Stimulated activated naive CD8-positive, alpha-beta T cell treated with anti-CD3 and anti-CD28 coated beads, Interleukin-15, Interleukin-2, amounts not matched to agents 100 U/mL and 50 U/mL, for 24 hours (primary cell): ENCODE measurements at regions not wholly inside any gene's neighbourhood (a gene's known extent, or its start where the extent isn't known, plus 50 kb on each side); places are given as distances from the start of the nearest gene placed in this dataset.
"Not testable (repeated sequence)": the region's sequence is repeated elsewhere in the genome, so short reads cannot be mapped to it uniquely, and the experiment has no call there.

Experiments
- ATAC-seq: fragments of 150-1000 bp; cut with Tn5 transposase; one replicate; pipeline ENCODE4 v1.10.0; 2021
- DNase-seq: peaks from one replicate; pipeline ENCODE4 v3.0.0; 2021

DNA sequence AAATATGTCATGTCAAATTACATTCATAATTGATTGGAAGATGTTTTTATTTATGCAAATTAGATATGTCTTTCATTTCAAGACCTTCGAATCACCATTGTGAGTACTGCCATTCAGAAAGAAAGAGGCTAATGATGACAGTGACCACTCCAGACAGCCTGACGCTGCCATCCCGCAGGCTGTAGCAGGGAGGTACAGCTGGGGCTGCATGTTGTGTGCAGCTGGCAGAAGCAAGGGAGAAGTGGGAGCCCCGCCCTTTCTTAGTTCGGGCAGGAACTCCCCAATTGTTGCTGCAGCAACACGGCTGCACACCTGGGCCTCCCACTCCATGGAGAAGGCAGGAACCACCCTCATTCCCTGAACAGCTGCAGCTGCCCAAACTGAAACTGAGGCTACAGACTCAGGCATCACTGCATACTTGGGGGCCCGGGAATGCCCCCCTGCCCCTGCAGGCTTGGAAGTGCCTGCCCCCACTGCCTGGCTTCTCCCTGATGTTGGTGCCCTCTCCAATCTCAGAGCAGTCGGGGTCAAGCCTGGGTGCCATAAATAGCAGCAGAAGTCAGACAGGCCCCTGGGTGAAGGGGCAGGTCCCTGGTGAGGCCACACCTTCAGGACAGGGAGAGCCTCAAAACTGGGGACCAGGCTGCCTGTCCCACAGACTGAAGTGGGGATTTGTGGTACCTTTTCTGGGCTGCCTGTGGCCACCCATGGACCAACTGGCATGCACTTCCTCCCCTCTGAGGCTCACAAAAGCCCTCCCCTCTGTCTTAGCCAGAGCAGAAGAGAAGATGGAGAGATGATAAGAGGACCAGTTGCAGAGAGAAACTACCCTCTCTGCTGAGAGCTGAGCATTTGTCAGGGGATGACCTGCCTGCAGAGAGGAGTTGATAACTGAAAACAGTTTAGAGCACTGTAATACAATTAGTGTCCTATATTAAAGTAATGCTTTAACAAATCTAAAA, 964.6 kb downstream of the SI start:
- ATAC-seq, result no peak
- DNase-seq, result no peak

DNA sequence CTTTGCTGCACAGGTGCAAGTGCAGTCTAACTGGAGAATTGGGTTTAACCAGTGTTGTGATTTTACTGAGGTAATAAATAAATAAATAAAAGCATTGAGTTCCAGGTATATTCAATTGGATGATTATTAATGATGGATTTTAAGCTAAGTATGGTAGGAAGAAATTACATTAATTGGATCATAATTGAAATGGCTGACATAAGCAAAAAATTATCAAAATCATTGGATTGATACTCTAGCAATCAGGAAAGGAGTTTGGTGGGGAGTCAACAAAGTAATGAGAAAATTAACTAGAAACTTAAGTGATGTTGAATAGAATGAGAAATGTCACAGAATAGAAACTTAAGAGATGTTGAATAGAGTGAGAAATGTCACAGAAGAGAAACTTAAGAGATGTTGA, 981.9 kb downstream of the SI start:
- no peak for ATAC-seq
- no peak for DNase-seq

GRCh38 chr3:164095949-164096348, 982.3 kb downstream of the SI start:
- DNase-seq (no peak), ATAC-seq (no peak)

- DNase-seq, result no peak
Measured at GRCh38 chr3:164095279-164095678, 983.0 kb downstream of the SI start.

GRCh38 chr3:164094546-164094945, 983.8 kb downstream of the SI start:
- DNase-seq (no peak), ATAC-seq (no peak)

More at GRCh38 chr3:164095279-164095678, 983.0 kb downstream of the SI start:
- ATAC-seq, result no peak

DNA sequence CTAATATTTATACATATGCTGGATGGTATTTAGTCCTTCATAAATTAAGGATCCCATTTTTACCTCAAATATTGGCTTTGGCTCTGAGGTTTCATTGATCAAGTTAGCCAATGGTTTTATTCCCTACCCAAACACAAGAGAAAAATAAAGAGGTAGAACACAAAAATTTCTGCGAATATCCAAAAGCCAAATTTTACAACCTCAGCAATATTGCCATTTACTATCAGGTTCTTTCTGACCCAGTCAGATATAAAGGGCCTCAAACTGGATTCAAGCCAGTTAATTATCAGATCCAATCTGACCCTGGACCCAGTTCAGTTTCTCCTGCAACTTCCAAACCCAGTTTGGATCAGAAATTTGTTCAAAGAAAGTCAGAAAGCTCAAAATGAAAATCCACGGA, 998.1 kb downstream of the SI start:
- DNase-seq, result no peak
- no peak for ATAC-seq

GRCh38 chr3:164064298-164064697, 1014.0 kb downstream of the SI start:
- ATAC-seq (no peak), DNase-seq (no peak)

- no peak for ATAC-seq
- DNase-seq, result no peak
Measured at GRCh38 chr3:164060923-164061322, 1017.4 kb downstream of the SI start.

DNA sequence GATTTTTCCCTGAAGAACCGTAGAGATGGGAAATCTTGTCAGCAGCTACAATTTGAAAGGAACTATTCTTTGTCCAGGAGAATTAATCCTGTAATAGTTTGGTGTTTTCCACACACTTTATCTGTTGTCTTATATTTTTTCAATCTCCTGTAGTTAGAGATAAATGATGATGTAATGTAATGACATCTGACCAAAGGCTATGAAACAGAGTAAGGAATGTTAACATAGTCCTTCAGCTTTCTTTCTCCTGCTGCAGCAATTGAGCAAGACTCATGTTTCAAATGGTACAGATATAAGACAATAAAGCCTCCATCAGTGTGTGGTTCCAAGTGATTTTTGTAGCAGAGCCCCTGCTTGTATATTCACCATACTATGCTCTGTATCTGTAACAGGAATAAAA, 1028.4 kb downstream of the SI start:
- no peak for ATAC-seq
- no peak for DNase-seq

GRCh38 chr3:164048451-164048850, 1029.8 kb downstream of the SI start:
- ATAC-seq (no peak), DNase-seq (no peak)

- no peak for ATAC-seq
- no peak for DNase-seq
Measured at GRCh38 chr3:164040991-164041390, 1037.3 kb downstream of the SI start.

DNA sequence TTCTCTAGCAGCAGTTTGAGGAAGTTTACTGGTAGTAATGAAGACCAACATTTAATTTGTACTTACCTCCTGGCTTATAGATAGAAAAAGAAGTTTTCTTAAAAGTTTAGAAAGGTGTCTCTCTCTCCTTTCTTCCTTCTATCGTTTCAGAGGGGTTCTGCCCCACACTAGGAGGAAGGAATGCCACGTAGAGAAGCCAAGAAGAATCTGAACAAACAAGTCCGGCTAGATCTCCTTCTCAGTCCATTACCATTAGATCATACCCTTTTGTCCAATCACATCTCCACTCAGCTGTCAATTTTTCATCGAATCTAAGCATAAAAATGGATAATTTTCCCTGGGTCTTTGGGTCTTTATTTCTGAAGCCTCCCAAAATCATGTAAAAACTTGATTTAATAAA, 1048.1 kb downstream of the SI start:
- ATAC-seq (no peak), DNase-seq (no peak)

- ATAC-seq, result no peak
- no peak for DNase-seq
Measured at GRCh38 chr3:164024786-164025185, 1053.5 kb downstream of the SI start.

- DNase-seq, result no peak
Measured at GRCh38 chr3:164023480-164023879, 1054.8 kb downstream of the SI start.

DNA sequence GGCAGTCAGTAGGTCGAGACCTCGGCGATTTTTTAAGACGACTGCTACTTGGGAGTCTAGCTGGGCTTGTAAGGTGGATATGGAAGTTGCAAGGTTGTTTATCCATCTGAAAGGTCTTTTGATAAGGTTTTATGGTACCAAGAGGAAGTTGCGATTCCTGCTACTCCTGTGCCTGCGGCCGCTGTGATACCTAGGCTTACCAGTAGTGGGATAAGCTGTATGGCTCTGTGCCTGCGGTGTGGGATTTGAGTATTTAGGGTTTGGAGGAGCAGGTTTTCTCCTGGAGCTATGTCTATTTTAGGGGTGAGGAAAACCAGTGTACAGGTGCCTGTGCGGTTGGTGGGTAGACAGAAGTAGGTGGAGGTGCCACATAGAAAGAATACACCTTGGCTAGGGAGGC, 1059.8 kb downstream of the SI start:
- DNase-seq, result no peak
- ATAC-seq, result no peak

More at GRCh38 chr3:164023480-164023879, 1054.8 kb downstream of the SI start:
- no peak for ATAC-seq

DNA sequence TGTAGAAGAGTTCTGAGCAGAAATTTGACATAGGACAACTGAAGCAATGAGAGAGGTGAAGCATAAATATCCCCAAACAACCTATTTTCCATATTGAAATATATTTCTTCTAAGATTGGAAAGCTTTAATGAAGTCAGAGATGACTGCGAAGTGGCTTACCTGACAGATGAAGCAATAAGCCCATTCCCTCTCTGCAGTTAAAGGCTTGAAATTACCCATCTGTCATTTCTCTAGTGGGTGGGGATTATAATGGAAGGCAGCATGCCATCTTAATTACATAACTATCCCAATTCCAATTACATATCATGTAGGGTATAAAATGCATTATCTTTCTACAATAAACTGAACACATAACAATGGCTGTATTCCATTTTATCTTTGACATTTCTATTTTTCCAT, 1070.5 kb downstream of the SI start:
- DNase-seq, result no peak
- ATAC-seq, result no peak

GRCh38 chr3:164004205-164004604, 1074.1 kb downstream of the SI start:
- no peak for ATAC-seq
- no peak for DNase-seq

DNA sequence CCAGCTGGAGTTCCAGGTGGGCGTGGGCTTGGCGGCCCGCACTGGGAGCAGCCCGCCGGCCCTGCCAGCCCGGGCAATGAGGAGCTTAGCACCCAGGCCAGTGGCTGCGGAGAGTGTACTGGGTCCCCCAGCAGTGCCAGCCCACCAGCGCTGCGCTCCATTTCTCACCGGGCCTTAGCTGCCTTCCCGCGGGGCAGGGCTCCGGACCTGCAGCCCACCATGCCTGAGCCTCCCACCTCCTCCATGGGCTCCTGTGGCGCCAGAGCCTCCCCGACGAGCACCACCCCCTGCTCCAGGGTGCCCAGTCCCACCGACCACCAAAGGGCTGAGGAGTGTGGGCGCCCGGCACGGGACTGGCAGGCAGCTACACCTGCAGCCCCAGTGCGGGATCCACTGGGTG, 1075.3 kb downstream of the SI start:
- not testable (repeated sequence) for DNase-seq, ATAC-seq

DNA sequence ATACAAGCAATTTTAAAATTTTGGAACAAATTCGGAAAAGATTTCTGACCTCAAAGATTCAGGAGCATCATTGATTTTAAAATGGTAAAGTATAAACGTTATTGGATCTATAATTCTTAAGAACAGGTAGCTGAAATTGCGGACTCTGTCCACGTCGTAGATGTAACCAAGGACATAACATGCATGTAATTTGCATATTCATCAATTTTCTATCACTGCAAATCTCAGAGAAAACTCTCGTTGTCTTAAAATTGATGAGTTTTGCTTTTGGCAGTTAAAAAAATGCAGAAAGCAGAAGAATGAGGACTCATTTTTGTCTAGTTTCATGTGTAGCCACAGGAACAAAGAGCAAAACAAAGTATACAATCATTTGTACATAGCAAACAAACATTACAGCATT, 1094.4 kb downstream of the SI start:
- ATAC-seq (no peak), DNase-seq (no peak)

- ATAC-seq (no peak), DNase-seq (no peak)
Measured at GRCh38 chr3:163971861-163972260, 1106.4 kb downstream of the SI start.

DNA sequence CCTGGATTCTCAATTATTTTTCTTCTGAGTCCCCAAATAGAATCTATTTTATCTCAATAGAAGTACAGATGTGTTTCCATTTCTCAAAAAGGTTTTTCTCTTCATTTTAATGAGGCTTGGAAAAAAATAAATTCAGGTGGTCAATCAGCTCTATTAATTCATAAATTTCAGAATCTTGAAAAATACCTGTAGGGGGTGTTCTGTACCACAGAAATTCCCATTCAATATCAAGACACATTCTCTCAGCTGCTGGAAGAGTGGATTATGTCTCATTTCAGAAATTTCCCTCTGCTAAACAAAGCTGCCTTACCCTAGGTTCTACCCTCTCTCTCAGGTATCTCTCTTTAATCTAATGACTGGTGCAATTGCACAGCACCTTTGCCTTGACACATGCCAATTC, 1121.2 kb downstream of the SI start:
- ATAC-seq, result no peak
- DNase-seq, result no peak

GRCh38 chr3:163953526-163953925, 1124.8 kb downstream of the SI start:
- ATAC-seq (peak; percentile 9), DNase-seq (no peak)

DNA sequence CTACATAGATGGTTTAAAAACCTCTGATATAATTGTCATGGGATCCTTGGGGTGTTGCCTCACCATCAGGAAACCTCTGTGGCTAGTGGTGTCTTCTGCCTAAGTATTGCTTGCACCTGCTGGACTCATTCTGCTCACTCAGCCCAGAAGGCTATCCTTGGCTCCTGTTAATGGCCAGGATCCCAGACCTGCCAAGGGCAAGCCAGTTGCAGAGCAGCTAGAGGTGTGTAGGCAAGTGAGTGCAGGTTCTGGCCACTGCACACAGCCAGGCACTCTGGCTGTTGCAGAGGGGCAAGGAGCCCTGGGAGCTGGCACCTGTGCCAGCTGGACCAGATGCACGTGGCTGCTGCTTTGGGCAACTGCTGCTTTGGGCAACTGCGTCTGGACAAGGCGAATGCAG, 1125.8 kb downstream of the SI start:
- no peak for ATAC-seq
- DNase-seq, result no peak

DNA sequence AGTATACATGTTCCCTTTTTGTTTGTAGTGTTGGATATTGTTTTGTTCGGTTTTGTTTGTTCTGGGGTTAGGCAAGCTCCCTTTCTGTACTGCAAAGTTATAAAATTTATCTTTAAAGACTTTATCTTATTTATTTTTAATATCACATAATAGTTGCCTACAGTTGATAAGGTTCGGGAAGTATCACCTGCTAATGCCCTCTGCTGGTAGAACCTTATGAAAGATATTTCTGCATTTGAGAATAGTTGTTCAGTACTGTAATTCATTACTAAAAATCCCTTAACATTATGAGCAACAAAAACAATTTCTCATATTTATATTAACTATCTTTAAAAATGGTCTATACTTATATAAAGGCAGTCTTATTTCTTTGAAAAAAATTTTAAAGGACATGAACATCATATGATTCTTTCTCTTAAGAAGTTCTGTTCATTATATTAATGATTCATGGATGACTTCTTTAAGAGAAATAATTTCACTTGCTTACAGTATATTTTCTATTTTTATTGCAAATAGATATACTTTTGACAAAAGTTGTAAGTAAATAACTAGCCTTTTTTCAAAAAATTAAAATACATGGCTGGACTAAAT, 1126.8 kb downstream of the SI start:
- no peak for ATAC-seq

More for the DNA sequence above, 1126.8 kb downstream of the SI start:
- DNase-seq, result no peak
